ENCODE measurements at regions not wholly inside any gene's neighbourhood (a gene's known extent, or its start where the extent isn't known, plus 50 kb on each side); places are given as distances from the start of the nearest gene placed in this dataset.
"Not testable (repeated sequence)": the region's sequence is repeated elsewhere in the genome, so short reads cannot be mapped to it uniquely, and the experiment has no call there.

GRCh38 chr7:68679459-68680234 lies 918.6 kb upstream of the AUTS2 start:
- intact Hi-C loops (cut with micrococcal nuclease) = no loop called here

GRCh38 chr7:68680235-68680872 lies 917.9 kb upstream of the AUTS2 start:
- intact Hi-C loops (cut with micrococcal nuclease) = no loop called here

- intact Hi-C loops (cut with micrococcal nuclease) = no loop called here
Observed at GRCh38 chr7:68682910-68683309, 915.4 kb upstream of the AUTS2 start.

- intact Hi-C loops (cut with micrococcal nuclease) = no loop called here
Observed at GRCh38 chr7:68684246-68684839, 913.9 kb upstream of the AUTS2 start.

GRCh38 chr7:68684996-68685395 lies 913.3 kb upstream of the AUTS2 start:
- intact Hi-C loops (cut with micrococcal nuclease) = no loop called here

GRCh38 chr7:68688416-68689086 lies 909.7 kb upstream of the AUTS2 start:
- intact Hi-C loops (cut with micrococcal nuclease) = no loop called here

GRCh38 chr7:68689087-68689433 lies 909.2 kb upstream of the AUTS2 start:
- intact Hi-C loops (cut with micrococcal nuclease) = no loop called here

- intact Hi-C loops (cut with micrococcal nuclease) = no loop called here
Observed at GRCh38 chr7:68691261-68692216, 906.7 kb upstream of the AUTS2 start.

GRCh38 chr7:68692511-68692910 lies 905.8 kb upstream of the AUTS2 start:
- intact Hi-C loops (cut with micrococcal nuclease) = no loop called here

GRCh38 chr7:68694656-68695055 lies 903.6 kb upstream of the AUTS2 start:
- intact Hi-C loops (cut with micrococcal nuclease) = no loop called here

GRCh38 chr7:68697796-68698280 lies 900.4 kb upstream of the AUTS2 start:
- intact Hi-C loops (cut with micrococcal nuclease) = no loop called here

- intact Hi-C loops (cut with micrococcal nuclease) = no loop called here
Observed at GRCh38 chr7:68699090-68699711, 899.1 kb upstream of the AUTS2 start.

- intact Hi-C loops (cut with micrococcal nuclease) = no loop called here
Observed at GRCh38 chr7:68700414-68700813, 897.9 kb upstream of the AUTS2 start.

- intact Hi-C loops (cut with micrococcal nuclease) = no loop called here
Observed at GRCh38 chr7:68706291-68706690, 892.0 kb upstream of the AUTS2 start.

- intact Hi-C loops (cut with micrococcal nuclease) = no loop called here
Observed at GRCh38 chr7:68707159-68707558, 891.1 kb upstream of the AUTS2 start.

- intact Hi-C loops (cut with micrococcal nuclease) = no loop called here
Observed at GRCh38 chr7:68707958-68708357, 890.3 kb upstream of the AUTS2 start.

GRCh38 chr7:68712956-68713495 lies 885.2 kb upstream of the AUTS2 start:
- intact Hi-C loops (cut with micrococcal nuclease) = no loop called here

- intact Hi-C loops (cut with micrococcal nuclease) = not testable (repeated sequence)
Observed at GRCh38 chr7:68714135-68714534, 884.1 kb upstream of the AUTS2 start.

- intact Hi-C loops (cut with micrococcal nuclease) = no loop called here
Observed at GRCh38 chr7:68715907-68716306, 882.4 kb upstream of the AUTS2 start.

- intact Hi-C loops (cut with micrococcal nuclease) = no loop called here
Observed at GRCh38 chr7:68717176-68717575, 881.1 kb upstream of the AUTS2 start.

Data from T-helper 2 cell treated with Interferon-gamma antibody and Interleukin-4, amounts not matched to agents 100 ng/mL and 5 ng/mL, for 36 hours (primary cell).